ENCODE measurements at regions not wholly inside any gene's neighbourhood (a gene's known extent, or its start where the extent isn't known, plus 50 kb on each side); places are given as distances from the start of the nearest gene placed in this dataset.

DNA sequence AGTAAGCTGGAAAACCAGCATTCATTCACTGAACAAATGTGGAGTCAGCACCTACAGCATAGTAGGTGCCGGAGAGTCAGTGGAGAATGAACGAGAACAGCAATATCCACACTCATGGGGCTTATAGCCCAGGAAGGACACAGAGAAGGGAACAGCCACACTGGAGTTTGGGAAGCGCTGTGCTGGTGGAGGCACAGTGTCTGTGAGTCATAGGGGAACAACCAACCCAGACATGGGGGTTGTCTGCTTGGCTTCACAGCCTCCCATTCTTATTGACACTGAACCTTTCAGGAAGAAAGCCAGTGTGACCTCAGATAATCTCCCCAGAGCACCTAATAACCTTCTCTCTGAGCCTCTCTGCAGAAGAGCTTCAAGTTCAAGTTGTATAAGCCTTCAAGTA lies 56.6 kb upstream of the UBASH3B start:
- H4K5ac ChIP-seq (ENCODE audit: low read depth, low read length): no peak overlapping the region
- in situ Hi-C loops (cut with MboI; ENCODE audit: low sequenced_read_pairs): no loop called here
- no peak overlapping the region for H3K23ac ChIP-seq (ENCODE audit: low read depth, low read length)
- ChIA-PET CTCF (no interaction called here), POLR2A (ENCODE audit: unreplicated experiment) (interaction anchor here (0.6 kb wide), 1 partner anchor 10 kb away, joined by 3 read pairs; no protein-coding TSS in a partner anchor)
- no peak overlapping the region for H3K14ac ChIP-seq (replicated peaks; ENCODE audit: low read depth, low read length)
- H3K4me3 ChIP-seq (ENCODE audit: insufficient read depth, low read depth, low read length): no peak overlapping the region
- DNase-seq (no peak), ATAC-seq (ENCODE audit: low read depth) (no peak)
- no peak overlapping the region for H2BK120ac ChIP-seq (ENCODE audit: low read depth, low read length)
- no peak overlapping the region for H3K27ac ChIP-seq (ENCODE audit: insufficient read depth, low read length)
- H3K4me1 ChIP-seq (ENCODE audit: control insufficient read depth, insufficient read depth, low read length): peaks cover 2% of the 10 kb centered on the region; the same call in 1 of the 2 replicates
- H3K4me2 ChIP-seq (ENCODE audit: low read depth, low read length): no peak overlapping the region
- no peak overlapping the region for H2AK5ac ChIP-seq (ENCODE audit: low read depth, low read length)
- H3K79me1 ChIP-seq (ENCODE audit: low read depth in 1 of 2, low read length in 2 of 2): no peaks in the 10 kb centered on the region
- no peaks in the 10 kb centered on the region; the same call in 1 of the 2 replicates for H3K9me1 ChIP-seq (ENCODE audit: insufficient read depth, low read length)
- TF ChIP-seq MAZ (IDR thresholded peaks at IDR 0.05; ENCODE audit: borderline replicate concordance, low read depth, low read length): no peak
- TF ChIP-seq NFE2L2 (IDR thresholded peaks at IDR 0.05; ENCODE audit: low read depth, low read length): no peak
- TF ChIP-seq, protein P1, sequence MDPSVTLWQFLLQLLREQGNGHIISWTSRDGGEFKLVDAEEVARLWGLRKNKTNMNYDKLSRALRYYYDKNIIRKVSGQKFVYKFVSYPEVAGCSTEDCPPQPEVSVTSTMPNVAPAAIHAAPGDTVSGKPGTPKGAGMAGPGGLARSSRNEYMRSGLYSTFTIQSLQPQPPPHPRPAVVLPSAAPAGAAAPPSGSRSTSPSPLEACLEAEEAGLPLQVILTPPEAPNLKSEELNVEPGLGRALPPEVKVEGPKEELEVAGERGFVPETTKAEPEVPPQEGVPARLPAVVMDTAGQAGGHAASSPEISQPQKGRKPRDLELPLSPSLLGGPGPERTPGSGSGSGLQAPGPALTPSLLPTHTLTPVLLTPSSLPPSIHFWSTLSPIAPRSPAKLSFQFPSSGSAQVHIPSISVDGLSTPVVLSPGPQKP (IDR thresholded peaks at IDR 0.05; ENCODE audit: borderline replicate concordance, low read depth, low read length): no peak
- no peak overlapping the region for H2BK5ac ChIP-seq (ENCODE audit: low read depth, low read length, poor library complexity, severe bottlenecking)
- no TSS peak for BruUV-seq (replicated peaks)
- H4K91ac ChIP-seq (ENCODE audit: insufficient read depth, low read depth, low read length): no peak overlapping the region
- H2AFZ ChIP-seq (replicated peaks; ENCODE audit: low read length, poor library complexity): no peak overlapping the region
- no peaks in the 10 kb centered on the region for H3K9me3 ChIP-seq (ENCODE audit: control insufficient read depth, insufficient read depth, low read length)
- no peak overlapping the region for H3K18ac ChIP-seq (ENCODE audit: low read depth, low read length)
- WGBS, 2 experiments (ENCODE audit: extremely low coverage in 2 of 2, insufficient read length in 1 of 2): no CpG with 5 or more reads among the region's 3 CpGs
- H2BK15ac ChIP-seq (ENCODE audit: low read depth, low read length): no peak overlapping the region
- peaks cover 13% of the 10 kb centered on the region for H3K27me3 ChIP-seq (ENCODE audit: control insufficient read depth, insufficient read depth, low read length)
- no peak overlapping the region for H2BK20ac ChIP-seq (ENCODE audit: low read depth, low read length)
- intact Hi-C loops (cut with micrococcal nuclease): no loop called here
- no peaks in the 10 kb centered on the region for H4K20me1 ChIP-seq (ENCODE audit: insufficient read depth, low read length)
- dilution Hi-C loops (cut with HindIII; ENCODE audit: low sequenced_read_pairs, unreplicated experiment): no loop called here
- H3K4ac ChIP-seq (ENCODE audit: low read depth, low read length): no peak overlapping the region
- H3K36me3 ChIP-seq (ENCODE audit: control insufficient read depth, insufficient read depth, low read length): no peaks in the 10 kb centered on the region
- H4K8ac ChIP-seq (ENCODE audit: low read depth in 2 of 2, low read length in 2 of 2): no peak overlapping the region
- no peak overlapping the region for H2AK9ac ChIP-seq (replicated peaks; ENCODE audit: low read depth, low read length, poor library complexity)
- no peak overlapping the region for H3K9ac ChIP-seq (ENCODE audit: low read depth, low read length)
- no peak overlapping the region for H3K56ac ChIP-seq (ENCODE audit: extremely low read depth, insufficient read depth, low read length)
